ENCODE measurements at regions not wholly inside any gene's neighbourhood (a gene's known extent, or its start where the extent isn't known, plus 50 kb on each side); places are given as distances from the start of the nearest gene placed in this dataset.

- TF ChIP-seq REST (IDR thresholded peaks at IDR 0.05) (no peak), HDAC2 (IDR thresholded peaks at IDR 0.05) (no peak), ATOH8 (CRISPR knock-in tag; IDR thresholded peaks at IDR 0.05; ENCODE audit: low read depth) (no peak), RAD21 (conservative IDR thresholded peaks at IDR 0.05 in 1 of 2, IDR thresholded peaks at IDR 0.05 in 1 of 2) (no peak)
These were observed 435.6 kb upstream of the CHRM3 start (continued) for GRCh38 chr1:238950784-238951183.

- DNase-seq (ENCODE audit: low read depth in 1 of 2, low spot score in 1 of 2) (no peak), ATAC-seq (no peak), FAIRE-seq (no peak)
- WGBS (ENCODE audit: missing lambda C conversion rate), result 68% methylated on average over 3 of the region's 3 CpGs
- Histone ChIP-seq H3K4me2 (no peak overlapping the region), H3K4me1 (no peaks in the 10 kb centered on the region), H3K4me3 (no peak overlapping the region), H3K9me3 (no peaks in the 10 kb centered on the region), H3K27ac (no peak overlapping the region)
- ChIA-PET POLR2A (no interaction called here), CTCF (interaction anchor here (1.0 kb wide), 1 partner anchor 698 kb away, joined by 3 read pairs; no protein-coding TSS in a partner anchor)
- TF ChIP-seq GATA3 (IDR thresholded peaks at IDR 0.05; ENCODE audit: borderline replicate concordance) (no peak), KDM1A (IDR thresholded peaks at IDR 0.05; ENCODE audit: low read depth) (no peak), HOXA7 (CRISPR knock-in tag; IDR thresholded peaks at IDR 0.05) (no peak), CBX8 (IDR thresholded peaks at IDR 0.05) (no peak), HMGXB4 (CRISPR knock-in tag; IDR thresholded peaks at IDR 0.05; ENCODE audit: borderline replicate concordance) (no peak), MYC (IDR thresholded peaks at IDR 0.05; ENCODE audit: borderline replicate concordance, low read length) (no peak), RCOR1 (IDR thresholded peaks at IDR 0.05; ENCODE audit: low read depth, low read length) (no peak), MAZ (IDR thresholded peaks at IDR 0.05; ENCODE audit: borderline replicate concordance, low read depth, low read length) (no peak), TP53 (CRISPR knock-in tag; IDR thresholded peaks at IDR 0.05) (no peak), EHF (CRISPR knock-in tag; IDR thresholded peaks at IDR 0.05) (no peak), CTCF (IDR thresholded peaks at IDR 0.05) (no peak), PBX3 (IDR thresholded peaks at IDR 0.05) (no peak), RFX5 (IDR thresholded peaks at IDR 0.05) (no peak), EHMT2 (IDR thresholded peaks at IDR 0.05; ENCODE audit: low read depth) (no peak), ZNF302 (CRISPR knock-in tag; IDR thresholded peaks at IDR 0.05) (no peak), HOXB13 (CRISPR knock-in tag; IDR thresholded peaks at IDR 0.05; ENCODE audit: low read depth) (no peak), TFCP2L1 (CRISPR knock-in tag; IDR thresholded peaks at IDR 0.05) (no peak), ATOH8 (CRISPR knock-in tag; IDR thresholded peaks at IDR 0.05; ENCODE audit: low read depth) (no peak)
These were observed 436.4 kb upstream of the CHRM3 start for GRCh38 chr1:238950017-238950416.
